H9 (cell line): ENCODE measurements at regions not wholly inside any gene's neighbourhood (a gene's known extent, or its start where the extent isn't known, plus 50 kb on each side); places are given as distances from the start of the nearest gene placed in this dataset.

Experiments used
- DNase-seq: peaks from one replicate; pipeline ENCODE4 v3.0.0-alpha.2; 2017
- H2AFZ ChIP-seq: one replicate; pipeline ENCODE4 v1.6.1; 2013; ENCODE audit warnings: mild to moderate bottlenecking, low read length, control low read depth, moderate library complexity
- H2AK5ac ChIP-seq: 2 replicates; pipeline ENCODE4 v1.6.1; 2013; ENCODE audit warnings: low read length, control low read depth, mixed read lengths; ENCODE audit not compliant: insufficient read length
- H2BK120ac ChIP-seq: one replicate; pipeline ENCODE4 v1.6.1; 2013; ENCODE audit warnings: low read depth, mild to moderate bottlenecking, low read length, control low read depth, inconsistent platforms; ENCODE audit not compliant: poor library complexity, severe bottlenecking
- H2BK12ac ChIP-seq: 2 replicates; pipeline ENCODE4 v1.6.1; 2013; ENCODE audit warnings: low read length, control low read depth, mixed read lengths, low read depth; ENCODE audit not compliant: insufficient read length
- H2BK15ac ChIP-seq: 2 replicates; pipeline ENCODE4 v1.6.1; 2013; ENCODE audit warnings: low read depth, low read length, control low read depth
- H2BK20ac ChIP-seq: one replicate; pipeline ENCODE4 v1.6.1; 2013; ENCODE audit warnings: low read depth, mild to moderate bottlenecking, low read length, control low read depth, inconsistent platforms; ENCODE audit not compliant: poor library complexity, severe bottlenecking
- H2BK5ac ChIP-seq: 2 replicates; pipeline ENCODE4 v1.6.1; 2013; ENCODE audit warnings: low read length, control low read depth, mixed read lengths; ENCODE audit not compliant: insufficient read length
- H3K14ac ChIP-seq: 2 replicates; pipeline ENCODE4 v1.6.1; 2013; ENCODE audit warnings: low read length, control low read depth; ENCODE audit not compliant: insufficient read depth
- H3K18ac ChIP-seq: 2 replicates; pipeline ENCODE4 v1.6.1; 2013; ENCODE audit warnings: low read depth, mild to moderate bottlenecking, mixed read lengths, low read length, control low read depth; ENCODE audit not compliant: insufficient read length
- H3K23ac ChIP-seq: 2 replicates; pipeline ENCODE4 v1.6.1; 2013; ENCODE audit warnings: low read length, control low read depth, mixed read lengths, low read depth; ENCODE audit not compliant: insufficient read length
- H3K23me2 ChIP-seq: 2 replicates; pipeline ENCODE4 v1.6.1; 2013; ENCODE audit warnings: low read depth, mild to moderate bottlenecking, mixed read lengths, low read length, control low read depth; ENCODE audit not compliant: insufficient read length, poor library complexity, severe bottlenecking
- H3K27ac ChIP-seq: 2 replicates; pipeline ENCODE4 v1.5.1; 2013; ENCODE audit warnings: low read length, control low read depth, mixed read lengths, low read depth; ENCODE audit not compliant: insufficient read length
- H3K27me3 ChIP-seq: 2 replicates; pipeline ENCODE4 v1.6.1; 2013; ENCODE audit warnings: low read length, control low read depth, inconsistent platforms; ENCODE audit not compliant: insufficient read depth
- H3K4ac ChIP-seq: 2 replicates; pipeline ENCODE4 v1.6.1; 2013; ENCODE audit warnings: low read depth, mild to moderate bottlenecking, control low read depth, inconsistent platforms, low read length, moderate library complexity
- H3K4me1 ChIP-seq: 2 replicates; pipeline ENCODE4 v1.6.1; 2013; ENCODE audit warnings: low read length, control low read depth, inconsistent platforms; ENCODE audit not compliant: insufficient read depth
- H3K4me2 ChIP-seq: 2 replicates; pipeline ENCODE4 v1.6.1; 2013; ENCODE audit warnings: low read length, control low read depth, mixed read lengths; ENCODE audit not compliant: insufficient read length, insufficient read depth
- H3K56ac ChIP-seq: 2 replicates; pipeline ENCODE4 v1.6.1; 2013; ENCODE audit warnings: low read depth, mild to moderate bottlenecking, mixed read lengths, low read length, control low read depth; ENCODE audit not compliant: insufficient read length
- H3K79me1 ChIP-seq: 2 replicates; pipeline ENCODE4 v1.6.1; 2013; ENCODE audit warnings: low read depth, mild to moderate bottlenecking, moderate library complexity, low read length, control low read depth, inconsistent platforms; ENCODE audit not compliant: insufficient read depth, poor library complexity, severe bottlenecking
- H3K79me2 ChIP-seq: 2 replicates; pipeline ENCODE4 v1.6.1; 2013; ENCODE audit warnings: low read length, control low read depth, inconsistent platforms; ENCODE audit not compliant: insufficient read depth
- H3K9ac ChIP-seq: 2 replicates; pipeline ENCODE4 v1.6.1; 2013; ENCODE audit warnings: low read length, control low read depth, mixed read lengths; ENCODE audit not compliant: insufficient read length; ENCODE audit errors: extremely low read depth
- H3K9me3 ChIP-seq: one replicate; pipeline ENCODE4 v1.6.1; 2013; ENCODE audit warnings: low read depth, low read length, inconsistent platforms; ENCODE audit not compliant: control insufficient read depth
- H3T11ph ChIP-seq: one replicate; pipeline ENCODE4 v1.6.1; 2013; ENCODE audit warnings: mild to moderate bottlenecking, low read length, control low read depth, inconsistent platforms
- H4K20me1 ChIP-seq: one replicate; pipeline ENCODE4 v1.6.1; 2013; ENCODE audit not compliant: control insufficient read depth, insufficient read length, insufficient read depth
- H4K5ac ChIP-seq: 2 replicates; pipeline ENCODE4 v1.6.1; 2013; ENCODE audit warnings: low read depth, mild to moderate bottlenecking, mixed read lengths, low read length, control low read depth; ENCODE audit not compliant: insufficient read length
- H4K8ac ChIP-seq: replicated peaks from 2 replicates; pipeline ENCODE4 v1.6.1; 2013; ENCODE audit warnings: low read length, control low read depth, mixed read lengths, low read depth; ENCODE audit not compliant: insufficient read length
- H4K91ac ChIP-seq: 2 replicates; pipeline ENCODE4 v1.6.1; 2013; ENCODE audit warnings: low read depth, mild to moderate bottlenecking, moderate library complexity, mixed read lengths, low read length, control low read depth; ENCODE audit not compliant: insufficient read length
- H3K27ac Mint-ChIP-seq, 3 experiments: 2 replicates in 2 of 3; 3 replicates in 1 of 3; pipeline ENCODE4 v1.8.0; 2020 to 2021; ENCODE audit warnings: mixed read lengths in 3 of 3, mild to moderate bottlenecking in 1 of 3, moderate library complexity in 1 of 3
- H3K27me3 Mint-ChIP-seq: 2 replicates; pipeline ENCODE4 v1.8.0; 2021; ENCODE audit warnings: low read depth, mild to moderate bottlenecking, moderate library complexity, mixed read lengths
- H3K36me3 Mint-ChIP-seq, 3 experiments: 2 replicates in 2 of 3; 3 replicates in 1 of 3; pipeline ENCODE4 v1.8.0; 2020 to 2021; ENCODE audit warnings: low read depth in 3 of 3, mixed read lengths in 3 of 3; ENCODE audit not compliant: insufficient read depth in 1 of 3
- H3K4me1 Mint-ChIP-seq, 2 experiments: 2 replicates each; pipeline ENCODE4 v1.8.0; 2020; ENCODE audit warnings: mixed read lengths in 2 of 2
- H3K4me3 Mint-ChIP-seq, 2 experiments: 2 replicates in 1 of 2; 3 replicates in 1 of 2; pipeline ENCODE4 v1.8.0; 2020 to 2021; ENCODE audit warnings: mild to moderate bottlenecking in 2 of 2, mixed read lengths in 2 of 2, moderate library complexity in 1 of 2
- H3K9me3 Mint-ChIP-seq, 2 experiments: 2 replicates in 1 of 2; 3 replicates in 1 of 2; pipeline ENCODE4 v1.8.0; 2020; ENCODE audit warnings: mild to moderate bottlenecking in 2 of 2, mixed read lengths in 2 of 2, moderate library complexity in 1 of 2
- WGBS: extraction: QIAGEN DNeasy Blood & Tissue Kit; methylation state at CpG from one replicate; pipeline ENCODE4 v1.1.7; 2013; ENCODE audit warnings: missing lambda C conversion rate, low lambda C conversion rate, mixed read lengths; ENCODE audit not compliant: insufficient read length; ENCODE audit errors: extremely low coverage; 5-methylcytosine and 5-hydroxymethylcytosine counted together
- TF ChIP-seq, protein P1 (sequence below): fragments of 200-600 bp; sonication (generic); conservative IDR thresholded peaks from 3 replicates; pipeline ENCODE4 v1.8.0; 2021; ENCODE audit warnings: antibody characterized with exemption, mild to moderate bottlenecking

- WGBS = no CpG with 5 or more reads among the region's 1 CpG
- H3T11ph ChIP-seq = no peak overlapping the region
- no peaks in the 10 kb centered on the region for H4K20me1 ChIP-seq
Measured at GRCh38 chr9:79155308-79155707, 416.5 kb upstream of the TLE4 start.

More at GRCh38 chr9:79155308-79155707, 416.5 kb upstream of the TLE4 start:
- H2BK20ac ChIP-seq = no peak overlapping the region
- Mint-ChIP-seq H3K36me3 (no peaks in the 10 kb centered on the region), H3K4me3 (no peak overlapping the region), H3K27ac (no peak overlapping the region), H3K4me1 (no peaks in the 10 kb centered on the region), H3K27me3 (no peaks in the 10 kb centered on the region; the same call in 1 of the 2 replicates), H3K9me3 (no peaks in the 10 kb centered on the region)
- H3K23me2 ChIP-seq = no peaks in the 10 kb centered on the region
- no peak overlapping the region for H2AFZ ChIP-seq
- no peaks in the 10 kb centered on the region for H3K4me1 ChIP-seq
- H3K27me3 ChIP-seq = no peaks in the 10 kb centered on the region
- H3K18ac ChIP-seq = no peak overlapping the region
- H3K23ac ChIP-seq = no peak overlapping the region
- H3K9ac ChIP-seq = no peak overlapping the region
- TF ChIP-seq, protein P1, sequence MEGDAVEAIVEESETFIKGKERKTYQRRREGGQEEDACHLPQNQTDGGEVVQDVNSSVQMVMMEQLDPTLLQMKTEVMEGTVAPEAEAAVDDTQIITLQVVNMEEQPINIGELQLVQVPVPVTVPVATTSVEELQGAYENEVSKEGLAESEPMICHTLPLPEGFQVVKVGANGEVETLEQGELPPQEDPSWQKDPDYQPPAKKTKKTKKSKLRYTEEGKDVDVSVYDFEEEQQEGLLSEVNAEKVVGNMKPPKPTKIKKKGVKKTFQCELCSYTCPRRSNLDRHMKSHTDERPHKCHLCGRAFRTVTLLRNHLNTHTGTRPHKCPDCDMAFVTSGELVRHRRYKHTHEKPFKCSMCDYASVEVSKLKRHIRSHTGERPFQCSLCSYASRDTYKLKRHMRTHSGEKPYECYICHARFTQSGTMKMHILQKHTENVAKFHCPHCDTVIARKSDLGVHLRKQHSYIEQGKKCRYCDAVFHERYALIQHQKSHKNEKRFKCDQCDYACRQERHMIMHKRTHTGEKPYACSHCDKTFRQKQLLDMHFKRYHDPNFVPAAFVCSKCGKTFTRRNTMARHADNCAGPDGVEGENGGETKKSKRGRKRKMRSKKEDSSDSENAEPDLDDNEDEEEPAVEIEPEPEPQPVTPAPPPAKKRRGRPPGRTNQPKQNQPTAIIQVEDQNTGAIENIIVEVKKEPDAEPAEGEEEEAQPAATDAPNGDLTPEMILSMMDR = peak; percentile 53
- H2BK12ac ChIP-seq = no peak overlapping the region
- H3K79me2 ChIP-seq = no peaks in the 10 kb centered on the region
- H3K14ac ChIP-seq = no peak overlapping the region
- H4K91ac ChIP-seq = no peak overlapping the region
- DNase-seq = no peak
- H3K79me1 ChIP-seq = no peaks in the 10 kb centered on the region
- H2BK15ac ChIP-seq = no peak overlapping the region
- no peak overlapping the region for H2BK120ac ChIP-seq
- no peak overlapping the region for H3K56ac ChIP-seq
- H4K5ac ChIP-seq = no peak overlapping the region
- no peak overlapping the region for H3K27ac ChIP-seq
- no peak overlapping the region for H4K8ac ChIP-seq
- no peak overlapping the region for H3K4me2 ChIP-seq
- H2BK5ac ChIP-seq = no peak overlapping the region
- H3K9me3 ChIP-seq = no peaks in the 10 kb centered on the region
- H2AK5ac ChIP-seq = no peak overlapping the region
- no peak overlapping the region for H3K4ac ChIP-seq
